SU-DHL-6 (cell line): ENCODE measurements at regions not wholly inside any gene's neighbourhood (a gene's known extent, or its start where the extent isn't known, plus 50 kb on each side); places are given as distances from the start of the nearest gene placed in this dataset.

ENCODE experiments used
- H2AFZ ChIP-seq: fragments of 200-600 bp; sonication (generic); 2 replicates; pipeline ENCODE4 v1.6.1; 2014; ENCODE audit warnings: low read depth, mild to moderate bottlenecking, moderate library complexity, mixed read lengths, antibody characterized with exemption, low read length; ENCODE audit not compliant: severe bottlenecking
- H3F3A ChIP-seq: fragments of 200-600 bp; shearing (Covaris generic); 2 replicates; pipeline ENCODE4 v1.6.0; 2016; ENCODE audit warnings: antibody characterized with exemption, mild to moderate bottlenecking; ENCODE audit not compliant: insufficient read depth
- H3K27ac ChIP-seq: fragments of 200-600 bp; sonication (generic); 2 replicates; pipeline ENCODE4 v1.5.1; 2016; ENCODE audit warnings: low read depth, mild to moderate bottlenecking, low read length, moderate library complexity, mixed read lengths
- H3K27me3 ChIP-seq: fragments of 200-600 bp; sonication (generic), shearing (Covaris generic); 2 replicates; pipeline ENCODE4 v1.6.0; 2014; ENCODE audit warnings: mild to moderate bottlenecking, low read length
- H3K36me3 ChIP-seq: fragments of 200-600 bp; sonication (generic); 2 replicates; pipeline ENCODE4 v1.6.1; 2014; ENCODE audit warnings: mild to moderate bottlenecking, low read length, mixed read lengths
- H3K4me2 ChIP-seq: fragments of 300-600, 200-600 bp; shearing (Covaris generic), sonication (generic); 2 replicates; pipeline ENCODE4 v1.6.0; 2014; ENCODE audit warnings: low read length, low read depth, mild to moderate bottlenecking; ENCODE audit not compliant: poor library complexity, severe bottlenecking
- H3K4me3 ChIP-seq: fragments of 200-600 bp; sonication (generic); 2 replicates; pipeline ENCODE4 v1.5.1; 2014; ENCODE audit warnings: antibody characterized with exemption, low read length, mild to moderate bottlenecking, mixed read lengths; ENCODE audit not compliant: insufficient read depth, poor library complexity, severe bottlenecking
- H3K79me2 ChIP-seq: fragments of 200-600 bp; sonication (generic); 2 replicates; pipeline ENCODE4 v1.6.1; 2014; ENCODE audit warnings: mild to moderate bottlenecking, low read length, moderate library complexity; ENCODE audit not compliant: insufficient read depth
- H3K9ac ChIP-seq: fragments of 200-600 bp; sonication (generic); 2 replicates; pipeline ENCODE4 v1.7.0; 2014; ENCODE audit warnings: mild to moderate bottlenecking, low read length
- H3K9me2 ChIP-seq: fragments of 200-600 bp; sonication (generic); replicated peaks from 2 replicates; pipeline ENCODE4 v1.6.1; 2014; ENCODE audit warnings: low read length; ENCODE audit not compliant: insufficient read depth
- H3K9me3 ChIP-seq: fragments of 200-600 bp; sonication (generic); 2 replicates; pipeline ENCODE4 v1.6.1; 2014; ENCODE audit warnings: low read length, mixed read lengths; ENCODE audit not compliant: insufficient read depth
- H4K20me1 ChIP-seq: fragments of 200-600 bp; sonication (generic); 2 replicates; pipeline ENCODE4 v1.6.1; 2014; ENCODE audit warnings: low read depth, mild to moderate bottlenecking, antibody characterized with exemption, low read length, moderate library complexity, mixed read lengths
- EZH2phosphoT487 ChIP-seq: fragments of 200-600 bp; sonication (generic), shearing (Covaris generic); conservative IDR thresholded peaks from 2 replicates; pipeline ENCODE4 v1.6.1; 2018; ENCODE audit warnings: mild to moderate bottlenecking, antibody characterized with exemption, low read length, moderate library complexity, mixed read lengths
- TF ChIP-seq, protein P1 (sequence below): fragments of 200-600 bp; sonication (generic); IDR thresholded peaks from one replicate; pipeline ENCODE4 v1.5.1; 2017; ENCODE audit warnings: antibody characterized with exemption, mild to moderate bottlenecking, low read length, moderate library complexity; ENCODE audit not compliant: insufficient read depth, poor library complexity, severe bottlenecking

DNA sequence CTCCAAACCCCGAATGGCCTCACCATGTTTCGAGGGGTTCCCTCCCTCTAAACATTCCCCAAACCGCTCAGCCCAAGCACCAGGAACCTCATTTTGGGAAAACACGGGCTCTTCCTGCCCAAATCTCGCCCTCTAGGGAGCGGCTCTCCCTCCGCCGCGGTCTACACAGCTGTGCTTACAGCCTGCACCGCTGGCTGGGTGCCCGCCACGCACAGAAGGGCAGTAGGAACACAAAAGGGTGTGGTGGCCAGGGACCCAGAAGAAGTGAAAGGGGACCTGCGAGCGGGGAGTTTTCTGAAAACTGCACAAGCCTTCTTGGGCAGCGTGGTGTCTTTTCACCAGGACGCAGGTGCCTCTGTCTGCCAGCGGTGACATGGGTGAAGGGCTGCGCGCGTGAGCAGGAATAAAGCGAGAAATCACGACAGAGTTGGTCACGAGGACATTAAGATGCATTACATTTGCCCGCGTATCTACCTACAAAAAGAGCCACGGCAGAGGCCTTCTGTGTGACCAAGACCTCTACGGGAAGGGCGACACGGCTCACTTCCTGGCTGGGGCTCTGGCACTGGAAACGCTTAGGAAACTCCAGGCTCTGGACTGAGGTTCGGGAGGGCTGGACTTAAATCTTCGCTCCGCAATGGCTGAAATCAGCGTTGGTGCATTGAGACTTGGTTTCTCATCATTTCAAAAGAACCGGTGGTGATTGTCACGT is 171.7 kb downstream of the LSM5 start:
- Histone ChIP-seq H3K4me2 (no peak overlapping the region), H3F3A (no peaks in the 10 kb centered on the region), H3K27ac (no peak overlapping the region), H3K27me3 (no peaks in the 10 kb centered on the region), H3K9ac (no peak overlapping the region), H3K79me2 (no peaks in the 10 kb centered on the region), H3K9me2 (no peaks in the 10 kb centered on the region), H2AFZ (no peak overlapping the region), H3K9me3 (no peaks in the 10 kb centered on the region), H3K36me3 (no peaks in the 10 kb centered on the region), H4K20me1 (no peaks in the 10 kb centered on the region), H3K4me3 (no peak overlapping the region)
- no peak for TF ChIP-seq EZH2phosphoT487
- TF ChIP-seq, protein P1, sequence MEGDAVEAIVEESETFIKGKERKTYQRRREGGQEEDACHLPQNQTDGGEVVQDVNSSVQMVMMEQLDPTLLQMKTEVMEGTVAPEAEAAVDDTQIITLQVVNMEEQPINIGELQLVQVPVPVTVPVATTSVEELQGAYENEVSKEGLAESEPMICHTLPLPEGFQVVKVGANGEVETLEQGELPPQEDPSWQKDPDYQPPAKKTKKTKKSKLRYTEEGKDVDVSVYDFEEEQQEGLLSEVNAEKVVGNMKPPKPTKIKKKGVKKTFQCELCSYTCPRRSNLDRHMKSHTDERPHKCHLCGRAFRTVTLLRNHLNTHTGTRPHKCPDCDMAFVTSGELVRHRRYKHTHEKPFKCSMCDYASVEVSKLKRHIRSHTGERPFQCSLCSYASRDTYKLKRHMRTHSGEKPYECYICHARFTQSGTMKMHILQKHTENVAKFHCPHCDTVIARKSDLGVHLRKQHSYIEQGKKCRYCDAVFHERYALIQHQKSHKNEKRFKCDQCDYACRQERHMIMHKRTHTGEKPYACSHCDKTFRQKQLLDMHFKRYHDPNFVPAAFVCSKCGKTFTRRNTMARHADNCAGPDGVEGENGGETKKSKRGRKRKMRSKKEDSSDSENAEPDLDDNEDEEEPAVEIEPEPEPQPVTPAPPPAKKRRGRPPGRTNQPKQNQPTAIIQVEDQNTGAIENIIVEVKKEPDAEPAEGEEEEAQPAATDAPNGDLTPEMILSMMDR, result no peak

DNA sequence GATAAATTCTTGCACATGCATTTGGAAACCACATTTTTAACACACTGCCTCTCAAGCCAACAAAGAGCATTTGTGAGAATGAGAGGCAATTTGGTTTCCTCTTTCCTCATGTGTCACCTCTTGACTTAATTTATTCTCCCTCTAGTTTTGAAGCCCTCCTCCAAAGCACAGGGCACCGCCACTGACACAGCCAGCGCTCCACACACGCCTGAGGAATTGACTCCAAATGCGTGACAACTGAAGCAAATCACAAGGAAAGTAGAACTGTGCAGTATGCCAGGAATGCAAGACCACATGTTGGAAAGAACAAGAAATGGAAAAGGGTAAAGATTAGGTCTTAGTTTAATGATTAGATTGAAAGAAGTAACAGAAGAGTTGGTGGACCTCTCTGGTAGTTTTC is 173.3 kb downstream of the LSM5 start:
- TF ChIP-seq, protein P1, result no peak
- no peak for TF ChIP-seq EZH2phosphoT487
- H3K4me3 ChIP-seq, result no peak overlapping the region
- H4K20me1 ChIP-seq, result no peaks in the 10 kb centered on the region
- H3K4me2 ChIP-seq, result no peak overlapping the region
- no peaks in the 10 kb centered on the region for H3K27me3 ChIP-seq
- H3K36me3 ChIP-seq, result no peaks in the 10 kb centered on the region
- H3K79me2 ChIP-seq, result no peaks in the 10 kb centered on the region
- no peak overlapping the region for H2AFZ ChIP-seq
- no peaks in the 10 kb centered on the region for H3K9me2 ChIP-seq
- H3F3A ChIP-seq, result no peaks in the 10 kb centered on the region
- no peak overlapping the region for H3K9ac ChIP-seq
- no peaks in the 10 kb centered on the region for H3K9me3 ChIP-seq
- no peak overlapping the region for H3K27ac ChIP-seq

DNA sequence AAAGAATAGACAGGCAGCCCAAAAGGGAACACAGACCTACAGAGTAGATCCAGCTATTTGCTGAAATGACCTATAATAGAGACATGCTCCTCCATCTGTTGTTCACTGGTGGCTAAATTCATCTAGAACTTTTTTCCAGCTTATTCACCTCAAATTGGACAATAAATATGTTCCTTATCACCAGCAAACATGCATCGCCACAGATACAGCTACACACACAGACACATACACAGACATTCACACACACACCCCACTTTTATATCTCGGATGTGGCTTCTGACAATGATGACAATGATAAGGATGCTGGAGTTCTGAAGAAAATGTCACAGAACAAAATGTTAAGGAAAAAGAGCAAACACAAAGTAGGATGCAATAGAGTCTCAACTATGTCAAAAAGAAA is 175.4 kb downstream of the LSM5 start:
- H3K4me3 ChIP-seq, result no peak overlapping the region
- H3K9me3 ChIP-seq, result no peaks in the 10 kb centered on the region
- H3K27me3 ChIP-seq, result no peaks in the 10 kb centered on the region
- H3K4me2 ChIP-seq, result no peak overlapping the region
- no peak overlapping the region for H2AFZ ChIP-seq
- H3K27ac ChIP-seq, result no peak overlapping the region
- H3K36me3 ChIP-seq, result no peaks in the 10 kb centered on the region
- no peaks in the 10 kb centered on the region for H4K20me1 ChIP-seq
- H3K9ac ChIP-seq, result no peak overlapping the region
- no peaks in the 10 kb centered on the region for H3K79me2 ChIP-seq
- H3K9me2 ChIP-seq, result no peaks in the 10 kb centered on the region
- no peaks in the 10 kb centered on the region for H3F3A ChIP-seq
- TF ChIP-seq, protein P1, result no peak
- TF ChIP-seq EZH2phosphoT487, result no peak
